ENCODE measurements at regions not wholly inside any gene's neighbourhood (a gene's known extent, or its start where the extent isn't known, plus 50 kb on each side); places are given as distances from the start of the nearest gene placed in this dataset.

GRCh38 chr10:130647341-130647740, 511.1 kb downstream of the GLRX3 start:
- no peak overlapping the region for H3K27ac ChIP-seq
- no peaks in the 10 kb centered on the region for H3K4me1 ChIP-seq
- no peak for ATAC-seq
- peaks cover 0 to 21% (median 5%) of the 10 kb centered on the region in 7 donors for H3K27me3 ChIP-seq
- H3K4me3 ChIP-seq = no peak overlapping the region
- no peak for TF ChIP-seq CTCF (IDR thresholded peaks at IDR 0.05)
- H3K9me3 ChIP-seq = peaks cover 0 to 1% (median 0%) of the 10 kb centered on the region in 11 donors
- DNase-seq = no peak
- intact Hi-C loops (cut with DNase I) = no loop called here
- 68 to 74% methylated on average over 6 of the region's 6 CpGs for WGBS, 2 donors
- H3K36me3 ChIP-seq = no peaks in the 10 kb centered on the region

GRCh38 chr10:130648807-130649206, 512.6 kb downstream of the GLRX3 start:
- TF ChIP-seq CTCF (IDR thresholded peaks at IDR 0.05) = no peak
- WGBS, 2 donors = 71 to 77% methylated on average over 10 of the region's 10 CpGs
- Histone ChIP-seq H3K27ac (no peak overlapping the region), H3K4me1 (no peaks in the 10 kb centered on the region), H3K4me3 (no peak overlapping the region), H3K9me3 (peaks cover 0 to 7% (median 0%) of the 10 kb centered on the region in 11 donors), H3K27me3 (peaks cover 0 to 15% (median 3%) of the 10 kb centered on the region in 7 donors), H3K36me3 (no peaks in the 10 kb centered on the region)
- ATAC-seq (no peak), DNase-seq (no peak)
- intact Hi-C loops (cut with DNase I) = no loop called here

- no peaks in the 10 kb centered on the region for H3K4me1 ChIP-seq
- WGBS, 2 donors = 91 to 95% methylated on average over 5 of the region's 5 CpGs
- peaks cover 0 to 7% (median 0%) of the 10 kb centered on the region in 11 donors for H3K9me3 ChIP-seq
- no peak overlapping the region for H3K27ac ChIP-seq
- intact Hi-C loops (cut with DNase I) = no loop called here
- peaks cover 0 to 11% (median 0%) of the 10 kb centered on the region in 7 donors for H3K27me3 ChIP-seq
- no peaks in the 10 kb centered on the region for H3K36me3 ChIP-seq
- H3K4me3 ChIP-seq = no peak overlapping the region
- ATAC-seq = no peak
- no peak for TF ChIP-seq CTCF (IDR thresholded peaks at IDR 0.05)
- no peak for DNase-seq
Observed at GRCh38 chr10:130652544-130652943, 516.4 kb downstream of the GLRX3 start.

GRCh38 chr10:130652964-130653578, 516.9 kb downstream of the GLRX3 start:
- no peak for TF ChIP-seq CTCF (IDR thresholded peaks at IDR 0.05)
- WGBS, 2 donors = 76% methylated on average over 14 of the region's 14 CpGs
- DNase-seq = no peak
- Histone ChIP-seq H3K27ac (no peak overlapping the region), H3K27me3 (peaks cover 0 to 11% (median 0%) of the 10 kb centered on the region in 7 donors), H3K9me3 (peaks cover 0 to 7% (median 0%) of the 10 kb centered on the region in 11 donors), H3K4me1 (no peaks in the 10 kb centered on the region), H3K36me3 (no peaks in the 10 kb centered on the region), H3K4me3 (no peak overlapping the region)
- intact Hi-C loops (cut with DNase I) = no loop called here
- no peak for ATAC-seq
